DOHH2 (cell line): ENCODE measurements at regions not wholly inside any gene's neighbourhood (a gene's known extent, or its start where the extent isn't known, plus 50 kb on each side); places are given as distances from the start of the nearest gene placed in this dataset.

Experiments
- CTCF ChIP-seq: fragments of 200-600 bp; sonication (generic); IDR thresholded peaks from one replicate; pipeline ENCODE4 v1.5.1; 2014; ENCODE audit warnings: antibody characterized with exemption, mild to moderate bottlenecking, low read depth, low read length; ENCODE audit not compliant: poor library complexity, severe bottlenecking
- EZH2phosphoT487 ChIP-seq: fragments of 200-600 bp; sonication (generic); IDR thresholded peaks from 2 replicates; pipeline ENCODE4 v1.6.1; 2017; ENCODE audit warnings: borderline replicate concordance, mild to moderate bottlenecking, antibody characterized with exemption, low read length, moderate library complexity, mixed read lengths

- TF ChIP-seq CTCF = no peak
- no peak for TF ChIP-seq EZH2phosphoT487
Measured at GRCh38 chr16:8204096-8204495, 386.2 kb downstream of the TMEM114 start.
